NCI-H524 (cell line): ENCODE measurements at regions not wholly inside any gene's neighbourhood (a gene's known extent, or its start where the extent isn't known, plus 50 kb on each side); places are given as distances from the start of the nearest gene placed in this dataset.

ENCODE experiments used
- DNase-seq, 2 experiments: peaks; one replicate each; lab custom pipeline; 2025; lab: John Stamatoyannopoulos, UW

DNA sequence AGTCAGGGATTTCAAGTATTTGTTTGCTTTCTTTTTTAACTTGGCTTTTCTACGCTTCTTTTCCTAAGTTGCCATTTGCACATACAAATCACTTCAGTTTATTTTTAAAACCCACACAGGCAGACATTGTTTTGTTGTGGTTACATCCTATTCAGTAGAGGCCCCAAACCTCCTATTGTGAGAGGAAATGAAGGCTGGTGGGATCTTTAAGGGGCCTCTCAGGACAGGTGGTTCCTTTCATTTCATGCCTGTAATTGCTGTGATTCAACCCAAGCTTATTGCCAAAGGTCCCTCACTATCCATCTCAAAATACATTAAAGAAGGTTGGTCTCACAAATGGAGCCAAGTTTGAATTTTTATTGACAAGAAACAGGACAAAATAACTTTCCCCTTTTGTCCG, 257.1 kb downstream of the ADAMTS20 start:
- no peak for DNase-seq

DNA sequence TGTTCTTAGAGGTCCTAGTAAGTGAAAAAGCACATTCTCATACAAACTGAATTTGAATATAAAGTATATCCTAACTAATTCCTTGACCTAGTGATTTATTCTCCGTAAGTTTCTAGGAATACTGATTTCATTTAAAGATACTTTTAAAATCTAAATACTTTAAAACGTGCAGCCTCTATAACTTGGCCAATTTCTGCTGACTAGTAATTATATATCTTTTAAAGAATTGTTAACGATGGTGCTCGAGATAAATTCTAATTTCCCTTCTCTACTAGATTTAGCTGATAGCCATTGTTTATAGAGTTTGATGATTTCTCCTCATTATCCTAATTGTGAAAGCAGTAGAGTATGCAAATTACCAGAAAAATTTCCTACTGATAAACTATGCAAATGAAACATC, 257.9 kb downstream of the ADAMTS20 start:
- DNase-seq: no peak

DNA sequence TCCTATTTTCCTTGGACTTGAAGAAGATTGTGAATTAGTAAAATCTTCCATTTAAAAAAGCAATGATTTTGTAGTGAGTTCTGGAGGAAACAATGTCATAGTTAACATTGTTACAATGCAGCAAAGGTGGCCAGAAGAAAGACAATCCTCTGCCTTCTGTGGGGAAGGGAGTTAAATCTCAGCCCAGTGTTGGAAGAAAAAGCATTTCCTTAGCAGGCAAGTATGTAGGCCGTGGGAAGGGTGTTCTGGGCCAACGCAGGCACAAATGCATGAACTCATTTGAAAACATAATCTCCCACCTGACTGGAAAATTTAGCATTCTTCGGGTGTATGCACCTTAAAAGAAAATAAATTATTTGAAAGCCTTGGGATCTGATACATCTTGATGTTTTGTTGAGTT, 258.6 kb downstream of the ADAMTS20 start:
- DNase-seq: no peak

DNA sequence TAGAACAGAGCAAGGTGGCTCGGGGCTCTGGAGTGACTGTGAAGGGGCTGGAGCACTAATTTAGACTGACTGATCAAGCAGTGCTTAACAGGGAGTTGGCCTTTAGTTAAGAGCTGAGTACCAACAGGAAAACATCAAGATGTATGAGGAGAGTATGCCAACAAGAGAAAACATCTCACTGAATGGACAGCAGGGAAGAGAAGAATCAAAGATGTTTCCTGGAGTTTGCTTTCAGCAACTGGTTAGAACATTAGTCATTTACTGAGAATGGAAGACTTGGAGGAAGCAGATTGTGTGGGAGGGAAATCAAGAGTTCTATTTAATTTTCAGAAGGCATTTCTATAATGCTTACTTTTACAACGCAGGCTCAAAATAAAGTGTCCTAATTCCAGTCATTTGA, 259.3 kb downstream of the ADAMTS20 start:
- no peak for DNase-seq

DNA sequence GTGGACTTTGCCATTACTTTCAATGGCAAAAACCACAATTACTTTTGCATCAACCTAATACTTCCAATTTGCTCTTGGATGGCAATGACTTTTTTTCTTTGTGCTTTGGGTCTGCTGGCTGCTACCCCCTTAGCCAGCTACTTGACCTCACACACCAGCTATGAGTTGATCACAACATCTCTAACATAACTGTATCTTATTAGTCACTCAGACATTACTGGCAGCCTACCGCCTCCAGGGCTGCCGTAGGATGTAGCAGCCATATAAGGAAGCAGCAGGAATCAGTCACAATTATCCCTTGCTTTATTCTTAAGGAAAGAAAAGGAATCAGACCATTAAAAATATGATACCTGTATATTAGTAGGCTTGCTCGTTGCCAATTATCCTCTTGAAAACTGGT, 260.5 kb downstream of the ADAMTS20 start:
- no peak for DNase-seq

DNA sequence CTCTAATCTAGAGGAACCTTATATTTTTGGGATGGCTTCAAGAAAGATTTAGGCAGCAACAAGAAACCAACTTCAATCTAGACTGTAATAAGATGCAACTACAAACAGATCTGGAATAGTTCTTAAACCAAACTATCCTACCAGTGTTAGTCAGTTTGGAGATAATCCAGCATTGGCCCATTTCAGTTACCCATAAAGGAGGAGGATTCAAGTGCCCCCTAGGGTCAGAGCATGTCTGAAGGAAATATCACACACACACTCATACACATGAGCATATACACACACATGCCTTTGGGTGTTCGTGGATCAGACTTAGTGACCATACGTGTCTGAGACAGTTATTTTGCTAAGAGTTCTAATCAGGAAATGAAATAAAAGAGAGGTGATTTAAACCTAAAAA, 261.2 kb downstream of the ADAMTS20 start:
- DNase-seq: no peak

DNA sequence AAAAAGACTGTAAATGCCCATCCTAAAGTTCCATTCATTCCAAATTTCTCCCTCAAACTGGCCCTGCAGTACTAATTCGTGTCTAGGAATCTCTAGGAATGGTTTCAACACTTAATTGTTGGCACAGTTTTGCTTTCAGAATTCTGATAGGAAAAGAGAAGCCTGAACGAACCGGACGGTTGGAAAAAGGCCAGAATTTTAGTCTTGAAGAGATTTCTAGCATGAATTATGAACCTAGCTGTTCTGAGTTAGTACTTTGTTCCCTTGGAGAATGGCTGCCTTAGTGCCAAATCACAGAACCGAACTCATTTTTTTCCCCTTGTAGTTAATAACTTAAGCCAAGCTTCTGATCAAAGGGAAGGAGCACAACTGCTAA, 262.6 kb downstream of the ADAMTS20 start:
- no peak for DNase-seq

DNA sequence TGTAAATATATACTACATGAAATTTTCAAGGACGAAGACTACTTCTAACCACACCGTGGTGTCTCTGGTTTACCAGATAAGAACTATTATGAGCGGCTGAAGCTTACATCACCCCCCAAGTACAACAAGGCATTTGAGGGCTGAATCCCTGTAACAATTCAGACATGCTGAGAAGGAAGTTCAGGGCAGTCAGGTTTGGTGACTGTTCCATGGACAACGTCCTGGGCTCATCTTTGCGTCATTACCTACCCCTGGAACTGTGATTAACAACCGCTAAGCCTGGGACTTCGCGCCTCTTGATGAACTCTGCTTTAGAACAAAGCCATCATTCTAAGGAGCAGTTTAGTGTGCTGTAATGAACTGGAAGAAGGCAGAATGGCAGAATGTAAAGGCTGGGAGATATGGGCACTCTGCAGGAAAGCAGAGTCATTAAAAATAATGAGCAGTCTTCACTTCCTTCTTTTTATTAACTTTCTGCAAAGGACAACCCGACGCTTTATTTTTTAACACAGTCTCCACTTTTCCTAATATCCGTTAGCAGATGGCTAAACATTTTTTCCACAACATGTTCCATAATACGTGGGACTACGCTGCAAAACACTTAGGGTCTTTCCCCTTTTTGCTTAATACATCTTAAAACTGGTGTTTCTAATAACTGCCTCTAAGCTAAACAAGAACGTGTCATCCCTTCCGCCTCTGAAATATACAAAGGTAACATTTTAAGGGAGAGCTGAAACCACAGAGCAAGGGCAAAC, 263.2 kb downstream of the ADAMTS20 start:
- no peak for DNase-seq

DNA sequence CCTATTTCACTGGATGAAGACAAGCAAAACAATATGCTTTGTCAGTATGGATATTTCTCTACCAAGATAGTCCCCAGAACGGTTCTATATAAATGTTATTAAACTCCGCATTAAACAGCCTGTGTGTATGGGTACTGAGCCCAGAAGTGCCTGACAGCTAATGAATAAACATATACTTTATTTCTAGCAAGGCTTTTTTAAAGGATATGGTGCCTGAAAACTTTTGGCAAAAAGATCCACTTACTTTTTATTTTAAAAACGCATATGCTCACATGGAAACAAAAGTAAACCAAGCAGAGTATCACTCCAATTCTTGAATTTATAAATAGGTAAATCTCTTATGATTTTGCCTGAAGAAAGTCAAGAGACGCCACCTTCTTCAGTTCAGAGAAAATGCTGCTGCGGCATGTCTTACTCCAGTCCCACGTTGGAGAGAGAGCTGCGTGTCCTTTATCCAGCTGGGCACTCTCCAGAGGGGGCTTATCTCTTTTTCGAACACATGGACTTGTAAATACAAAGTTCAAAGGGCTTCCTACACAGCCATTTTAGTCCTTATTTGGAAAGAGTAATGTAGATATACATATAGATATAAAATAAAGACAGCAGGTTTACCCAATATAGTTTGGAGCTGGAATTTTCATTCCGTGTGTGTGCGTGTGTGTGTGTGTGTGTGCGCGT, 264.2 kb downstream of the ADAMTS20 start:
- no peak for DNase-seq

DNA sequence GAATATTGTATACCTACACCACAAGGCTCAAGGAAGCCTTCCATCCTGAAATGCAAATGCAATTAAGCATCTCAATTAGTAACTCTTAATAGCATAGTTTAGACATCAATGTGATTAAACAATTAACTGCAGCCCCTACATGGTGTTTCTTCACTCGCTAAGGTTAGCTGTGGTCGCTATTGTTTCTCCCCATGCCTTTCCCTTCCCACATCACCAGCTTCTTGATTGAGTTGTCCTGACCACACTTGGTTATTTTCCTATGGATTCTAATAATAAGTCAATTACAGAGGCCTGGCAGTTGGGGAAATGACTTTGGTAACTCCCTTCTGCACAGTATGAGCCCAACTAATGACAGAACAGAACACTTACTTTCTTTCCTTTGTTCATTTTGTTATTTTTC, 265.0 kb downstream of the ADAMTS20 start:
- DNase-seq: no peak

DNA sequence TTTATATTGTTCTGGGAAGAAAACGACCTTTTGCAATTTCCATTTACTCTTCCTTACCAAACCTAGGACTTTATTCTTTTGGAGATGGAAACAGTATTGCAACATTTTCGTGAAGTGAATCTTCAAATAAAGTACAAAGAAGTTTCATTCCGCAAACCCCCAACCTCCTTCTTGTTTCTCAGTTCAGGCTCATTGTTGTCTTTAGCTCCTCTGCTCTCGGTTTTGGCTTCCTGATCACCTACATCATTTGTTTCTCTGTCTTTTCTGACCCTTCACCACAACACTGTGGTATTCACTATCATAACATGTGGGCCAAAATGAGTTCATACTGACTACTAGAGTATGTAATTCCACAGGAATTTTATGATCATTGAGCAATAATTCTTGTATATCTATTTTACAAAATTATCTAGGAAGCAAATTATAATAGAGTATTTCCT, 266.8 kb downstream of the ADAMTS20 start:
- DNase-seq: no peak

DNA sequence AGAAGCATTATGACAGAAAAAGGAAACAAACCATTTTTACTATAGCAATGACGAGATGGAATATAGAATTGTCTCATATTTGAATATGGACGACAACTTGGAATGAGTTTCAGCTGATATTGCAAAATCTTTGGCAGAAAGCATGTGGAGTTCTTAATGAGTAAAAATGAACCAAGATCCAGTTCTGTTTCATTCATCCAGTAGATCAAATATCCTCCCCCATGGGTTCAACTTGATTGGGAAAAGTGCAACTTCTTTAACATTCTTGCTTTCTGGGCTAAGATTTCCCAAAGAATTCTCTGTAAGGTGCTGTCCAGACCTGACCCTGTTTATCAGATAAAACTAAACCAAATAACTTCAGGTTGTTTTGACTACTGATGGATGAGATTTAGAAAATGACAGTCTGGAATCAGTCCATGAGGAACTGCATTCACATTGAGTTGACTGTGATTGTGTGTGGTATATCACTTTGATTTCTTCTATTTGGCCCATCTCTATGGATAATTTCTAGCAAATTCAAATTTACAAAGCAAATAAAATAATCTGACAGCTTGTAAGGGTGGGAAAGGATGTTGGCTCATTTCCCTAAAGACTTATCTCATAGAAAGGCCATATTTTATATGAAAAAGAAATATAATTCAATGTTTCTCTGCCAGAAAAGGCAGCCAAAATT, 267.4 kb downstream of the ADAMTS20 start:
- no peak for DNase-seq

DNA sequence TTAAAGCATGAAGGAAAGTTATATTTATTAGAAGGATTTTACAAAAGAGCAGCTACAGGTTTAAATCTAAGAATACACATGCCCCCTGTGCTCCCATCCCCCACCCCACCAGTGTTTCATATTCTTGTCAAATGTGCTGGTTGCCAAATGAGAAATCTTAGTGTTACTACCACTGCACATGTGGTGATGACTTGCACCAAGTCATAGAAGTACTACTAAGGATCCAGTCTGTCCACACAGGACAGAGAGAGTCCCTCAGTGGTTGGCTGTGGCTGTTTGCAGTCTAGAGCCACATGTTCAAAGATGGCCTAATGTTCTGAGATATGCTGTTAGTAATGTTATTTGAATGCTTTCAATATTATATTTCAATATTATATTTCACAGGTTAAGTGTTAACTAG, 268.8 kb downstream of the ADAMTS20 start:
- no peak for DNase-seq

DNA sequence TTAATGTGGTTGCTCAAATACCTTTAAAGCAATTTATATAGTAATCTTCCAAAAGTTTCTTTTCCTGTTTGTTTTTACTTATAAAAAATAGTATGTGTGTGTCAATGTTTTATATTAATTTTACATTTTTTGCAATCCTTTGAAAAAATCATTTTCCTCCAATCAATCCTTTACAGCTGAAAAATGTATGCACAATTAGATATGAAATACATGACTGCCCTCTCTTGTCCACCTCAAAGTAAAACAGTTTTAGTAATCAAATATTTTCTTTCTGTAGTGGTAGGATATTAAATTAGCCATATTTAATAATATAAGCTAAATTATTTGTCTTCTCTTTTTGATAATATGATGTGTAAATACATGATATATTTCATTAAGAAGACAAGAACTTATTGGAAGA, 269.9 kb downstream of the ADAMTS20 start:
- peak in 1 of 2 experiments; percentile 22 for DNase-seq

DNA sequence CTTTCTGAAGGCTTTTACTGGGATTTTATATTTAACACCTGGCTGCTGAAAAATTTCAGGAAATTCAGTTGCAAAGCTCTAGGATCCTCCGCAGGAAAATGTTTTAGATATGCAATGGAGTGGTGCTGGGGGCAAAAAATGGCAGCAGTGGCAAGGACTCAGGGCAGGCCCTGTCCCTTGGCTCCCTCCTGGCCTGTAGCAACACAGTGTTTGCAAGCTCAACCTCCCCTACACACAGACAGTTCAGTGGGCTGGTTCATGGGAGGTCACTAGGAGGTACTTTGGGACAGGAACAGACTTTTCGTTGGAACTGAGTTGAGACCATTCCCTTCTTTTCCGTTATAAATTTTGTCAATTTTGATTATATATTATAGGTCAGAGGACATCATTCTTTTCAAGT, 270.4 kb downstream of the ADAMTS20 start:
- DNase-seq: no peak

DNA sequence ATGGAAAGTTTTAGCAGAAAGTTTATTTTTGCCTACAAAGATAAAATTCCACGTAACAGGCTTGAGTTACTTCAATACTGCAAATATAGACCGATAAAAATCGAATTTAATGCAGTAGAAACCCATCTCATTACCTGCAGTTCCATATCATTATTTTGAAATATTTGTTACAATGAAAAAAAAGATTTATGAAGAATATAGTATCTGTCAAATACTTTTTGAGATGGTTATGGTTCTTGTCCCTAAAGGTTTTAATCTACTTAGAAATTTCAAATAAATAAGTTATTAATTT, 273.5 kb downstream of the ADAMTS20 start:
- DNase-seq: no peak

DNA sequence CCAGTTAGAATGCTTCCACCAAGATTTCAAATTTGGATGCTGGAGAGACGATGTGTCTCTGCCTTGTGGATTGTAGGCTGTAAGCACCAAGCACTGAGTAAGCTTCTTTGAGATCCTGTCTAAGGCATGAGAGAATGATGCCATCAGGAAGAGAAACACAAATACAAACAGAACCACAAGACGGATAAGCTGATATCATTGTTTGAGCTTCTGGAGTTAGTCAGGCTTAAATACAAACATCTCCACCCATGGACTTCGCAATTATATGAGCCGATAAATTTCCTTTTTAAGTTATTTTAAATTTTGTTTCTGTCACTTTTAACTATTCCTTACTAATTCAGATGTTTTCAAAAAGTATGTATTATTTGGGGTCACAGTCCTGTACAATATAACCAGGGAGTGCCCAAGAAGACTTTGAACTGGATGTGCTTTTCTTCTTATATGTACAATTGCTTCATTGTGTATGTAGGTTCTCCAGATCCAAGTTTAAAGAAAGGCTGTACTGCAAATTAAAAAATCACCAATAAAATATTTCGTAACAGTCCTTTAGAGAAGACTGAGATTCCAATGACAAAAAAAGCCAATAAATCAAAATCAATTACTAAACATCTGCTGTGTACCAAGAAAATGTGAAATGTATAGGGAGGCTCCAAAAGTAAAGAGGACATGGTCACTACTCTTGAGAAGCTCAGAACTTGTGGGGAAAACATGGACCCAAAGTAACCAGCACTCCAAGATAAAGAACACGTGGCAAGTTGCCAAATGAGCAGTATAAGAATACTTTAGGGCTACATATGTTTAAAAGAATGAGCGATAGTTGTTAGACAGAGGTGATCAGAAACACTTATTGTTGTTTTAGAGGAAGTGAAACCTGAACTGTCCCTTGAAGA, 274.1 kb downstream of the ADAMTS20 start:
- DNase-seq: no peak

DNA sequence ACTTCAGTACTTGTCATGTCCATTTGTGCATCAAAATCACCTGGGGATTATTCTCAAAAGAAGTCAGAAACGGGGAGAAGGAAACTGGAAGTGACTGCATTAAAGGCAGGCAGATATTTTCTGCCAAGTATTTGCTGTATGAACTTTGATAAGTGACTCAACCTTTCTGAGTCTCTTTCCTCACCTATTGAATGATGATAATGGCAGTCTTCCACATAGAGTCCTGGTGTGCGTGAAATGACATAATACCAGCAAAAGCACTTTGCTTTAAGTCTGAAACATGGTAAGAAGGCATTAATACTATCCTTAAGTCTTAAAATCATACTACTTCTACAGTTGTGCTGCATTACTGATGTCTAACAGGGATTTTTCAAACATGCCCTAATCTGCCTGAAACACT, 278.5 kb downstream of the ADAMTS20 start:
- no peak for DNase-seq

DNA sequence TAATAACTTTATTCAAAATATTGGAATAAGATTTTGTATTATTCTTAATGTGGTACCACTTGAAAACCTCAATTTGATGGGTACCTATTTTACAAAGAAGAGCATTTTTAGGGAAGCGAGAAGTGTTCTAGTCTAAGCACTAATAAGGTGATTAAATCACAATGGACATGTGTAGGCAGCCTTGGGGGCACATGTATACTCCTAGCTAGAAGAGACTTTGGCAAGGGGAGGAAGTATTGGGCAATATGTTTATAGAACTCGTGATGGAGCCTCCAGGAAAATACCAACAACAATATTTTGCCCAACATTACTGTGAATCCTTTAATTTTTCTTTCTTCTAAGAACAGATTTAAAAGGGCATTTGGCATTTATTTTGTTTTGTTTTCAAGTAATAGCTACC, 280.3 kb downstream of the ADAMTS20 start:
- DNase-seq: no peak

DNA sequence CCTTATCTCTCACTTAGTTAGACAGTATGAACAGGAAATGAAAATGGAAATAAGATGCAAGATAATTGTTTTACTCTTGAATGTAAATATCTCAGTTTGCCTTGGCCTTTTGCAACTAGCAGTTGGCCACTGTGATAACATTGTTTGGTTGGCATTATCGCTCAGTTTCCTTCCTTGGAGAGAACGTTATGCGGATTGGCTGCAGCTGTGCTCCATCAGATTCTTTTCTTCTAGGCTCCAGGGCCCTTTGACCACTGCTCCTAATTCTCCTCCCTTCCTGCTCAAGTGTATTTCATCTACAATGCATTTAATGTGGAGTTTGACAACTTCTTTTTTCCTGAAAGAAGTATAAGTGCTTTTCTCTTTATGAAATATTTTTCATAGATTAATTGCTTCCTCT, 284.2 kb downstream of the ADAMTS20 start:
- no peak for DNase-seq

DNA sequence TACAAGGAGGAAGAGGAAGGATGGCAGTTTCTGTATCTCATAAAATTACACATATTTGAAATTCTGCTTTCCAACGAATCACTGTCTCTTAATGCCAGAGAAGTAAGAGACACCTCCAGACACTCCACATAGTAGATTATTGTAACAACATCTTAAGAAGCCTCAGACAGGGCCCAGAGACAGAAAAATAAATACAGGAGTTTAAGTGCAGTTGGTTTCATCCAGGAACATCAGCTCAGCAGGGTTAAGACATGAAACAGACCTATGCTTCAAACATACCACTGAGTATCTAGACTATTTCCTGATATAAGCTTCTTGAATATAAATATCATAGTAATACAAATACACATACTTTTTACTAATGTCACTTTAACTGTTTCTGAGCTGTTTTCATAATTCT, 290.3 kb downstream of the ADAMTS20 start:
- DNase-seq: no peak

DNA sequence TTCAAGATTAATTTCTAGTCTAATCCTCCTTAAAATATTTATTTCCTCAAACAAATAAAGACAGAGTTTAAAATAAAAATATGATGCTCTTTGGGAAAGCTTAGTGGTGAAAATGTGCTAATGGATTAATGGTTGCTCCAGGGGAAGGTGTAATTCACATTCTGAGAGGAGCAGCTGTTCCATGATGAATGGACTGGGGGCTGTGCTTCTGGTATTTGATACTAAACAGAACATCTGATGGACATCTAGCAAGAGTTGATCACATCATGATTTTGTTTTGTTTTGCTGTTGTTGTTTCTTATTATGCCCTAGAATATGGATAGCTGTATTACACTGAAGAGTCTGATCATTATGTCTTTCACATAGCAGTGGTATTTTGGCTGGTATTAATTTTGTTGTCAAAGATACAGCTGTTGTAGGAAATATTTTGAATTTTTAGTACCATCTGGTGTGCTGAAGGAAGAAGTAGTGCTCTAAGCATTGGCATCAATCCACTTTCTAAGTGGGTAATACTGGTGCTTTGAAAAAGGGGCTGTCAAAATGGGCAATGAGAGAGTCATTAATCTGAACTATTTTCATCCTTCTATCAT, 296.4 kb downstream of the ADAMTS20 start:
- DNase-seq: peak; percentile 42 to 68
